Testis (tissue), 2 donors: ENCODE measurements at regions not wholly inside any gene's neighbourhood (a gene's known extent, or its start where the extent isn't known, plus 50 kb on each side); places are given as distances from the start of the nearest gene placed in this dataset.

Experiments
- POLR2A ChIP-seq: fragments of 450-650 bp; IDR thresholded peaks from one replicate; pipeline ENCODE4 v1.6.1; 2017; ENCODE audit warnings: antibody characterized with exemption, mild to moderate bottlenecking, moderate library complexity
- TF ChIP-seq, protein P1 (sequence below), 3 experiments: fragments of 450-650 bp in 2 of 3; fragments of 200-600 bp in 1 of 3; sonication (generic) in 1 of 3; IDR thresholded peaks; one replicate each; pipeline ENCODE4 v1.5.1; 2016 to 2019; ENCODE audit warnings: antibody characterized with exemption in 3 of 3, mild to moderate bottlenecking in 2 of 3, moderate library complexity in 1 of 3

- TF ChIP-seq POLR2A, result no peak
- TF ChIP-seq, protein P1, sequence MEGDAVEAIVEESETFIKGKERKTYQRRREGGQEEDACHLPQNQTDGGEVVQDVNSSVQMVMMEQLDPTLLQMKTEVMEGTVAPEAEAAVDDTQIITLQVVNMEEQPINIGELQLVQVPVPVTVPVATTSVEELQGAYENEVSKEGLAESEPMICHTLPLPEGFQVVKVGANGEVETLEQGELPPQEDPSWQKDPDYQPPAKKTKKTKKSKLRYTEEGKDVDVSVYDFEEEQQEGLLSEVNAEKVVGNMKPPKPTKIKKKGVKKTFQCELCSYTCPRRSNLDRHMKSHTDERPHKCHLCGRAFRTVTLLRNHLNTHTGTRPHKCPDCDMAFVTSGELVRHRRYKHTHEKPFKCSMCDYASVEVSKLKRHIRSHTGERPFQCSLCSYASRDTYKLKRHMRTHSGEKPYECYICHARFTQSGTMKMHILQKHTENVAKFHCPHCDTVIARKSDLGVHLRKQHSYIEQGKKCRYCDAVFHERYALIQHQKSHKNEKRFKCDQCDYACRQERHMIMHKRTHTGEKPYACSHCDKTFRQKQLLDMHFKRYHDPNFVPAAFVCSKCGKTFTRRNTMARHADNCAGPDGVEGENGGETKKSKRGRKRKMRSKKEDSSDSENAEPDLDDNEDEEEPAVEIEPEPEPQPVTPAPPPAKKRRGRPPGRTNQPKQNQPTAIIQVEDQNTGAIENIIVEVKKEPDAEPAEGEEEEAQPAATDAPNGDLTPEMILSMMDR (IDR thresholded peaks at IDR 0.05), result no peak
Observed at GRCh38 chr15:97687654-97688053, 272.8 kb upstream of the ARRDC4 start.
